ENCODE measurements at regions not wholly inside any gene's neighbourhood (a gene's known extent, or its start where the extent isn't known, plus 50 kb on each side); places are given as distances from the start of the nearest gene placed in this dataset.

GRCh38 chr20:11247046-11248010 lies 573.5 kb upstream of the JAG1 start:
- H3K4me2 ChIP-seq, result no peak overlapping the region
- H3K9me2 ChIP-seq, result no peaks in the 10 kb centered on the region
- H3K4me1 ChIP-seq (ENCODE audit: control insufficient read depth in 1 of 2, insufficient read depth in 2 of 2, low read depth in 1 of 2, low read length in 1 of 2), result no peaks in the 10 kb centered on the region
- no peaks in the 10 kb centered on the region for H3K9me3 ChIP-seq
- POLR2A ChIA-PET, result no interaction called here
- TF ChIP-seq NFIC (IDR thresholded peaks at IDR 0.05; ENCODE audit: borderline replicate concordance) (no peak), FOXJ3 (CRISPR knock-in tag; IDR thresholded peaks at IDR 0.05) (no peak), SIN3A (IDR thresholded peaks at IDR 0.05; ENCODE audit: borderline replicate concordance, low read depth, low read length) (no peak), USF2 (IDR thresholded peaks at IDR 0.05; ENCODE audit: borderline replicate concordance, low read depth, low read length) (no peak), RFX5 (IDR thresholded peaks at IDR 0.05; ENCODE audit: low read length) (no peak), RXRA (IDR thresholded peaks at IDR 0.05; ENCODE audit: borderline replicate concordance, low read depth) (no peak)
- TF ChIP-seq, protein P1, sequence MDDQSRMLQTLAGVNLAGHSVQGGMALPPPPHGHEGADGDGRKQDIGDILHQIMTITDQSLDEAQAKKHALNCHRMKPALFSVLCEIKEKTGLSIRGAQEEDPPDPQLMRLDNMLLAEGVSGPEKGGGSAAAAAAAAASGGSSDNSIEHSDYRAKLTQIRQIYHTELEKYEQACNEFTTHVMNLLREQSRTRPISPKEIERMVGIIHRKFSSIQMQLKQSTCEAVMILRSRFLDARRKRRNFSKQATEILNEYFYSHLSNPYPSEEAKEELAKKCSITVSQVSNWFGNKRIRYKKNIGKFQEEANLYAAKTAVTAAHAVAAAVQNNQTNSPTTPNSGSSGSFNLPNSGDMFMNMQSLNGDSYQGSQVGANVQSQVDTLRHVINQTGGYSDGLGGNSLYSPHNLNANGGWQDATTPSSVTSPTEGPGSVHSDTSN (IDR thresholded peaks at IDR 0.05), result no peak
- TF ChIP-seq, protein P2, sequence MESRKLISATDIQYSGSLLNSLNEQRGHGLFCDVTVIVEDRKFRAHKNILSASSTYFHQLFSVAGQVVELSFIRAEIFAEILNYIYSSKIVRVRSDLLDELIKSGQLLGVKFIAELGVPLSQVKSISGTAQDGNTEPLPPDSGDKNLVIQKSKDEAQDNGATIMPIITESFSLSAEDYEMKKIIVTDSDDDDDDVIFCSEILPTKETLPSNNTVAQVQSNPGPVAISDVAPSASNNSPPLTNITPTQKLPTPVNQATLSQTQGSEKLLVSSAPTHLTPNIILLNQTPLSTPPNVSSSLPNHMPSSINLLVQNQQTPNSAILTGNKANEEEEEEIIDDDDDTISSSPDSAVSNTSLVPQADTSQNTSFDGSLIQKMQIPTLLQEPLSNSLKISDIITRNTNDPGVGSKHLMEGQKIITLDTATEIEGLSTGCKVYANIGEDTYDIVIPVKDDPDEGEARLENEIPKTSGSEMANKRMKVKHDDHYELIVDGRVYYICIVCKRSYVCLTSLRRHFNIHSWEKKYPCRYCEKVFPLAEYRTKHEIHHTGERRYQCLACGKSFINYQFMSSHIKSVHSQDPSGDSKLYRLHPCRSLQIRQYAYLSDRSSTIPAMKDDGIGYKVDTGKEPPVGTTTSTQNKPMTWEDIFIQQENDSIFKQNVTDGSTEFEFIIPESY (IDR thresholded peaks at IDR 0.05; ENCODE audit: borderline replicate concordance, low read depth), result no peak
- TF ChIP-seq, protein P3, sequence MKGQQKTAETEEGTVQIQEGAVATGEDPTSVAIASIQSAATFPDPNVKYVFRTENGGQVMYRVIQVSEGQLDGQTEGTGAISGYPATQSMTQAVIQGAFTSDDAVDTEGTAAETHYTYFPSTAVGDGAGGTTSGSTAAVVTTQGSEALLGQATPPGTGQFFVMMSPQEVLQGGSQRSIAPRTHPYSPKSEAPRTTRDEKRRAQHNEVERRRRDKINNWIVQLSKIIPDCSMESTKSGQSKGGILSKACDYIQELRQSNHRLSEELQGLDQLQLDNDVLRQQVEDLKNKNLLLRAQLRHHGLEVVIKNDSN (IDR thresholded peaks at IDR 0.05; ENCODE audit: borderline replicate concordance, low read depth), result no peak
- no peak overlapping the region for H2AFZ ChIP-seq (ENCODE audit: low read depth)
- 78% methylated on average over 10 of the region's 11 CpGs for WGBS (ENCODE audit: low lambda C conversion rate)
- H3K4me3 ChIP-seq (ENCODE audit: low read depth in 2 of 2, low read length in 1 of 2), result no peak overlapping the region
- H3F3A ChIP-seq (replicated peaks; ENCODE audit: insufficient read depth), result no peaks in the 10 kb centered on the region
- H3K27me3 ChIP-seq (ENCODE audit: insufficient read depth), result no peaks in the 10 kb centered on the region
- no peaks in the 10 kb centered on the region for H3K36me3 ChIP-seq (replicated peaks in 1 of 2; ENCODE audit: control insufficient read depth in 1 of 2, insufficient read depth in 2 of 2, low read length in 1 of 2)
- no peaks in the 10 kb centered on the region for H3K79me2 ChIP-seq (ENCODE audit: insufficient read depth)
- DNase-seq, result no peak
- no peaks in the 10 kb centered on the region for H4K20me1 ChIP-seq (ENCODE audit: insufficient read depth)
- H3K9ac ChIP-seq, result no peak overlapping the region
- no peak overlapping the region for H3K27ac ChIP-seq (ENCODE audit: low read depth in 2 of 2, low read length in 1 of 2)
- CTCF ChIA-PET, result no interaction called here

- H2AFZ ChIP-seq (ENCODE audit: low read depth), result no peak overlapping the region
- no peaks in the 10 kb centered on the region for H3K9me2 ChIP-seq
- H4K20me1 ChIP-seq (ENCODE audit: insufficient read depth), result no peaks in the 10 kb centered on the region
- H3F3A ChIP-seq (replicated peaks; ENCODE audit: insufficient read depth), result no peaks in the 10 kb centered on the region
- no peaks in the 10 kb centered on the region for H3K27me3 ChIP-seq (ENCODE audit: insufficient read depth)
- H3K9ac ChIP-seq, result no peak overlapping the region
- H3K9me3 ChIP-seq, result no peaks in the 10 kb centered on the region
- no peak for TF ChIP-seq NFIC (IDR thresholded peaks at IDR 0.05; ENCODE audit: borderline replicate concordance)
- TF ChIP-seq TCF12 (IDR thresholded peaks at IDR 0.05), result no peak
- TF ChIP-seq RCOR1 (IDR thresholded peaks at IDR 0.05; ENCODE audit: low read length), result no peak
- no peak for TF ChIP-seq MXI1 (IDR thresholded peaks at IDR 0.05; ENCODE audit: low read depth, low read length)
- no peak for TF ChIP-seq GABPA (IDR thresholded peaks at IDR 0.05; ENCODE audit: low read depth)
- no peaks in the 10 kb centered on the region for H3K4me1 ChIP-seq (ENCODE audit: control insufficient read depth in 1 of 2, insufficient read depth in 2 of 2, low read depth in 1 of 2, low read length in 1 of 2)
- no peaks in the 10 kb centered on the region for H3K36me3 ChIP-seq (replicated peaks in 1 of 2; ENCODE audit: control insufficient read depth in 1 of 2, insufficient read depth in 2 of 2, low read length in 1 of 2)
- no peaks in the 10 kb centered on the region for H3K79me2 ChIP-seq (ENCODE audit: insufficient read depth)
- no peak overlapping the region for H3K27ac ChIP-seq (ENCODE audit: low read depth in 2 of 2, low read length in 1 of 2)
- CTCF ChIA-PET, result no interaction called here
- WGBS (ENCODE audit: low lambda C conversion rate), result 68% methylated on average over 3 of the region's 3 CpGs
- DNase-seq, result no peak
- no peak overlapping the region for H3K4me3 ChIP-seq (ENCODE audit: low read depth in 2 of 2, low read length in 1 of 2)
- POLR2A ChIA-PET, result no interaction called here
- H3K4me2 ChIP-seq, result no peak overlapping the region
These were observed 574.2 kb upstream of the JAG1 start for GRCh38 chr20:11248011-11248409.
